Stomach (tissue), 4 donors: ENCODE measurements at regions not wholly inside any gene's neighbourhood (a gene's known extent, or its start where the extent isn't known, plus 50 kb on each side); places are given as distances from the start of the nearest gene placed in this dataset.

Experiments
- CTCF ChIP-seq, 7 experiments: fragments of 450-650 bp in 4 of 7; fragments of 200-600 bp in 3 of 7; sonication (generic) in 3 of 7; IDR thresholded peaks; one replicate each; pipeline ENCODE4 v1.5.1; 2016 to 2019; ENCODE audit warnings: antibody characterized with exemption in 7 of 7, control low read depth in 2 of 7, mild to moderate bottlenecking in 1 of 7
- EP300 ChIP-seq: sonication (generic); formaldehyde crosslinking; IDR thresholded peaks from one replicate; pipeline ENCODE4 v1.6.1; 2017; ENCODE audit warnings: antibody characterized with exemption
- POLR2A ChIP-seq, 4 donors: fragments of 450-650 bp; IDR thresholded peaks; one replicate each; pipeline ENCODE4 v1.6.1; 2016; ENCODE audit warnings: antibody characterized with exemption in 4 of 4, control low read depth in 2 of 4, mild to moderate bottlenecking in 1 of 4, moderate library complexity in 1 of 4
- POLR2AphosphoS5 ChIP-seq, 3 donors: sonication (generic); formaldehyde crosslinking; IDR thresholded peaks; one replicate each; pipeline ENCODE4 v1.6.1; 2016; ENCODE audit warnings: antibody characterized with exemption in 3 of 3

- no peak for TF ChIP-seq CTCF (IDR thresholded peaks at IDR 0.05)
- no peak for TF ChIP-seq POLR2AphosphoS5 (IDR thresholded peaks at IDR 0.05)
- TF ChIP-seq EP300 = no peak
- no peak for TF ChIP-seq POLR2A (IDR thresholded peaks at IDR 0.05)
Observed at GRCh38 chr5:81899123-81899522, 72.7 kb upstream of the ATG10 start.
